GM12878 (cell line): ENCODE measurements at regions not wholly inside any gene's neighbourhood (a gene's known extent, or its start where the extent isn't known, plus 50 kb on each side); places are given as distances from the start of the nearest gene placed in this dataset.

ENCODE experiments used
- BMI1 ChIP-seq: fragments of 450-650 bp; IDR thresholded peaks from 2 replicates; pipeline ENCODE4 v1.6.1; 2016; ENCODE audit warnings: mild to moderate bottlenecking, moderate library complexity, borderline replicate concordance
- CBX3 ChIP-seq: fragments of 200-600 bp; sonication (generic); IDR thresholded peaks from 2 replicates; pipeline ENCODE4 v1.6.1; 2016; ENCODE audit warnings: low read depth, borderline replicate concordance
- CHD2 ChIP-seq: IDR thresholded peaks from 2 replicates; pipeline ENCODE4 v1.6.1; 2011; ENCODE audit warnings: low read depth, low read length, improper control_type of control experiment, borderline replicate concordance
- EP300 ChIP-seq, 2 experiments: fragments of 150-350 bp in 1 of 2; IDR thresholded peaks; 2 replicates each; pipeline ENCODE4 v1.6.1; 2011 to 2012; ENCODE audit warnings: low read depth in 2 of 2, low read length in 2 of 2, borderline replicate concordance in 1 of 2, improper control_type of control experiment in 1 of 2, inconsistent platforms in 1 of 2; ENCODE audit not compliant: control insufficient read depth in 1 of 2
- EZH2 ChIP-seq: IDR thresholded peaks from 2 replicates; pipeline ENCODE4 v1.6.1; 2012; ENCODE audit warnings: low read depth, mild to moderate bottlenecking, control low read depth, inconsistent platforms, low read length, borderline replicate concordance; ENCODE audit not compliant: control insufficient read depth
- HDGF ChIP-seq: fragments of 450-650 bp; IDR thresholded peaks from 2 replicates; pipeline ENCODE4 v1.6.1; 2016; ENCODE audit warnings: antibody characterized with exemption
- PAX5 ChIP-seq: IDR thresholded peaks from 2 replicates; pipeline ENCODE4 v1.6.1; 2011; ENCODE audit warnings: low read depth, low read length, borderline replicate concordance
- TF ChIP-seq, protein P1 (sequence below): fragments of 450-650 bp; IDR thresholded peaks from 2 replicates; pipeline ENCODE4 v1.6.1; 2017; ENCODE audit warnings: mild to moderate bottlenecking
- TF ChIP-seq, protein P2 (sequence below): fragments of 450-650 bp; formaldehyde crosslinking; IDR thresholded peaks from 2 replicates; pipeline ENCODE4 v1.4.0; 2022; ENCODE audit warnings: mild to moderate bottlenecking, moderate library complexity
- TF ChIP-seq, protein P3 (sequence below): IDR thresholded peaks from 2 replicates; pipeline ENCODE4 v1.6.1; 2011; ENCODE audit warnings: borderline replicate concordance, low read depth, mild to moderate bottlenecking, moderate library complexity, low read length; ENCODE audit not compliant: insufficient read depth, poor library complexity, severe bottlenecking

DNA sequence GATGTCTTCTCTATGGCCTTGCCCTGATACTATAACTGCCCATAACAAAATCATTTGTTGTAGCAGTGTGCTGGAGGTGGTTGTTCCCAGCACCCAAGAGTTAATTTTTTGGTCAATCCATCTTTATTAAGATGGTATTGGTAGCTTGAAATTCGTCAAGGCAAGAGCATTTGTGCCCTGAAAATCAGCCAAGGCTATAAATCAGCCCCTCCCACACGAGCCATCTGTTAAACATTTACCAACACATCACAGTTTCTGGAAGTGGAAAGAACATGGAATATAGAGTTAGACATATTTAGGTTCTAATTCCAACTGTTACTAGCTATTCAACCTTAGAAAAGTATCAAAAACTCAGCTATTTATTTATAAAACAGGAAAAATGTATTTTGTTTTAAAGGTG lies 888.4 kb upstream of the GJE1 start:
- TF ChIP-seq CHD2 (no peak), PAX5 (no peak), EZH2 (no peak), EP300 (IDR thresholded peaks at IDR 0.05; ENCODE audit: borderline replicate concordance in 1 of 2, control insufficient read depth in 1 of 2, low read depth in 2 of 2, low read length in 2 of 2) (no peak), CBX3 (no peak), HDGF (no peak), BMI1 (no peak)
- TF ChIP-seq, protein P1, sequence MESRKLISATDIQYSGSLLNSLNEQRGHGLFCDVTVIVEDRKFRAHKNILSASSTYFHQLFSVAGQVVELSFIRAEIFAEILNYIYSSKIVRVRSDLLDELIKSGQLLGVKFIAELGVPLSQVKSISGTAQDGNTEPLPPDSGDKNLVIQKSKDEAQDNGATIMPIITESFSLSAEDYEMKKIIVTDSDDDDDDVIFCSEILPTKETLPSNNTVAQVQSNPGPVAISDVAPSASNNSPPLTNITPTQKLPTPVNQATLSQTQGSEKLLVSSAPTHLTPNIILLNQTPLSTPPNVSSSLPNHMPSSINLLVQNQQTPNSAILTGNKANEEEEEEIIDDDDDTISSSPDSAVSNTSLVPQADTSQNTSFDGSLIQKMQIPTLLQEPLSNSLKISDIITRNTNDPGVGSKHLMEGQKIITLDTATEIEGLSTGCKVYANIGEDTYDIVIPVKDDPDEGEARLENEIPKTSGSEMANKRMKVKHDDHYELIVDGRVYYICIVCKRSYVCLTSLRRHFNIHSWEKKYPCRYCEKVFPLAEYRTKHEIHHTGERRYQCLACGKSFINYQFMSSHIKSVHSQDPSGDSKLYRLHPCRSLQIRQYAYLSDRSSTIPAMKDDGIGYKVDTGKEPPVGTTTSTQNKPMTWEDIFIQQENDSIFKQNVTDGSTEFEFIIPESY: no peak
- TF ChIP-seq, protein P2, sequence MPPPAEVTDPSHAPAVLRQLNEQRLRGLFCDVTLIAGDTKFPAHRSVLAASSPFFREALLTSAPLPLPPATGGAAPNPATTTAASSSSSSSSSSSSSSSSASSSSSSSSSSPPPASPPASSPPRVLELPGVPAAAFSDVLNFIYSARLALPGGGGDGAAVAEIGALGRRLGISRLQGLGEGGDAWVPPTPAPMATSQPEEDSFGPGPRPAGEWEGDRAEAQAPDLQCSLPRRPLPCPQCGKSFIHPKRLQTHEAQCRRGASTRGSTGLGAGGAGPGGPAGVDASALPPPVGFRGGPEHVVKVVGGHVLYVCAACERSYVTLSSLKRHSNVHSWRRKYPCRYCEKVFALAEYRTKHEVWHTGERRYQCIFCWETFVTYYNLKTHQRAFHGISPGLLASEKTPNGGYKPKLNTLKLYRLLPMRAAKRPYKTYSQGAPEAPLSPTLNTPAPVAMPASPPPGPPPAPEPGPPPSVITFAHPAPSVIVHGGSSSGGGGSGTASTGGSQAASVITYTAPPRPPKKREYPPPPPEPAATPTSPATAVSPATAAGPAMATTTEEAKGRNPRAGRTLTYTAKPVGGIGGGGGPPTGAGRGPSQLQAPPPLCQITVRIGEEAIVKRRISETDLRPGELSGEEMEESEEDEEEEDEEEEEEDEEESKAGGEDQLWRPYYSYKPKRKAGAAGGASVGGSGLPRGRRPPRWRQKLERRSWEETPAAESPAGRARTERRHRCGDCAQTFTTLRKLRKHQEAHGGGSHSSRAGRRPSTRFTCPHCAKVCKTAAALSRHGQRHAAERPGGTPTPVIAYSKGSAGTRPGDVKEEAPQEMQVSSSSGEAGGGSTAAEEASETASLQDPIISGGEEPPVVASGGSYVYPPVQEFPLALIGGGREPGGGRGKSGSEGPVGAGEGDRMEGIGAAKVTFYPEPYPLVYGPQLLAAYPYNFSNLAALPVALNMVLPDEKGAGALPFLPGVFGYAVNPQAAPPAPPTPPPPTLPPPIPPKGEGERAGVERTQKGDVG: no peak
- TF ChIP-seq, protein P3, sequence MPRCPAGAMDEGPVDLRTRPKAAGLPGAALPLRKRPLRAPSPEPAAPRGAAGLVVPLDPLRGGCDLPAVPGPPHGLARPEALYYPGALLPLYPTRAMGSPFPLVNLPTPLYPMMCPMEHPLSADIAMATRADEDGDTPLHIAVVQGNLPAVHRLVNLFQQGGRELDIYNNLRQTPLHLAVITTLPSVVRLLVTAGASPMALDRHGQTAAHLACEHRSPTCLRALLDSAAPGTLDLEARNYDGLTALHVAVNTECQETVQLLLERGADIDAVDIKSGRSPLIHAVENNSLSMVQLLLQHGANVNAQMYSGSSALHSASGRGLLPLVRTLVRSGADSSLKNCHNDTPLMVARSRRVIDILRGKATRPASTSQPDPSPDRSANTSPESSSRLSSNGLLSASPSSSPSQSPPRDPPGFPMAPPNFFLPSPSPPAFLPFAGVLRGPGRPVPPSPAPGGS: no peak
